ENCODE measurements at regions not wholly inside any gene's neighbourhood (a gene's known extent, or its start where the extent isn't known, plus 50 kb on each side); places are given as distances from the start of the nearest gene placed in this dataset.

DNA sequence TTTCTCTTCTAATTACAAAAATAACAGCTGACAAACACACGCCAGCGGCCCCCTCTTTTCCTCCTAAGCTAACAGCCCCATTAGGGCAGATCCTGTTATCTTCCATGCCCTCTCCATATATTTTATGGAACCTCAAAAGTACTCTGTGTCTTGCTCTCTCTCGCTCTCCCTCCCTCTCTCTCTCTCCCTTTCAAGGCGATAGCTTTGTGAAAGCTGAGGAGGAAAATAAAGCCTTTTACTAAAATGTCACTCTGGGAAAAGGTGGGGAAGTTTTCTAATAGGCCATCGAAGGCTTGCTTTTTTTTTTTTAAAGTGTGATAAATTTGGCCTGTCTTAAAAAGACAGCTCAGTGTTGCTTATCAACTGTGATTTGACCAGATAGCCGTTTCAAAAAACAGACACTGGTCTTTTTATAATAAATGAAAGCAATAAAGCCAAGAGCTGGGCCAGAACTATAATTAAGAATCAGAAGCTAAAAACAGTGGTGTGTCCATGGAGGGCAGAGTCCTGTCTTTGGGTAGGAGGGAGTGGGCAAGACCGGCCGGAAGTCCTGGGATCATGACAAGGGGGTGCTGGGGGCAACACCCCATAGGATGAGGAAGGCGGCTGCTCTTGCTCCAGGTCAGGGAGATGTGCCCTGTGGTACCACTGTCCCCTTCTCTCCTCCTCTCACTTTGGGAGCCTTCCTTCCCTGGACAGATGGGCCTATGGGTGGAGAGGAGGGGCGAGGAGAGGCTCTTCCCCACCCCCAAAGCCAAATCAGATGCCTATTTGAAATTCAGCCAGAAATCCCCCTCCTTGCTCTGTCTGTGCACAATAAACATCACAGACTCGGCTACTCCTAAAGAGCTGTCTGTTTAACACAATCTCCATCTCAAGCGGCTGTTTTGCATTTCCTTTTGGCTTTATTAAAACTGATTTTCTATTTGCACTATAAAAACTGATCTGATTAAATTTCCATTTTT, 267.2 kb downstream of the BUD13 start:
- no peak for DNase-seq (ENCODE audit: low read depth in 2 of 2)

- no peak for DNase-seq (ENCODE audit: low read depth in 2 of 2)
Observed at GRCh38 chr11:116504541-116505297, 268.1 kb downstream of the BUD13 start.

DNA sequence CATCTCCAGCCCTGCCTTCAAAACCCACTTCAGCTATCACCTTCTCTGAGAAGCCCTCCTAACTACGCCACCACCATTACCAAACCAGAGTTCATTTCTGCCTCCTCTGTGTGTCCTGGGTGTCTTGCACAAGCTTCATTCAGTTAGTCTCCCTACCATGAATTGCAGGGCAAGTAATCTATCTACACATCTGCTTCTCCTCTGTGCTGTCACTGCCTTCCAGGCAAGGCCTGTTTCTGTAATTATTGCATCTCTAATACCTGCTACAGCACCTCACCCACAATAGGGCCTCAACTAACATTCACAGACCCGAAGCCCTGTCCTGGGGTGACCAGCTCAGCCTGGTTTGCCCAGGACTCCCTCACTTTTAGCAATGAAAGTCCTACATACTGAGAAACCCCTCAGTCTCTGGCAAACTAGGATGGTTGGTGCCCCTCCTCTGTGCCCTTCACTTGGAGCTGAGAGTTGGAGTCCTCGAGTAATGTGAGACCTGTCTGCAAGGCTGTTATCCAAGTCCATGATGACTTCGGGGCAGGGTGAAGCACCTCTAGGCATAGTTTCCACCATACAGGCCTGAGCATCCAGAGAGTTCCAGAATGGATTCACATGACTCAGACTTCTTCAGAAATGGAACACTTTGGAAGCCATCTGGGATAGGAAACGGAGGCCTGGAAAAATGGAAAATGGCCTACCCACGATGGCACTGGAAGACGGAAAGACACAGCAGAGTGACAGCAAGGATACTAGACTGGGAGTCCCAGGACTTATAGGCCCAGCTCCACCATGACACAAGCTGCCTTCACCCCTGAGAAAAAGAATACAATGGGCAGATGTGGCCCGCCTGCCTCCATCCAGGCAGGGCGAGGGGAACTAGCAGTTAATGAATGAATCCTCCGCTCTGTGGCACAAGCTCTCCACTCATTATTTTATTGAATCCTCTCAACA, 269.3 kb downstream of the BUD13 start:
- no peak for DNase-seq (ENCODE audit: low read depth in 2 of 2)

- no peak for DNase-seq (ENCODE audit: low read depth in 2 of 2)
Observed at GRCh38 chr11:116502641-116503061, 270.1 kb downstream of the BUD13 start.

DNA sequence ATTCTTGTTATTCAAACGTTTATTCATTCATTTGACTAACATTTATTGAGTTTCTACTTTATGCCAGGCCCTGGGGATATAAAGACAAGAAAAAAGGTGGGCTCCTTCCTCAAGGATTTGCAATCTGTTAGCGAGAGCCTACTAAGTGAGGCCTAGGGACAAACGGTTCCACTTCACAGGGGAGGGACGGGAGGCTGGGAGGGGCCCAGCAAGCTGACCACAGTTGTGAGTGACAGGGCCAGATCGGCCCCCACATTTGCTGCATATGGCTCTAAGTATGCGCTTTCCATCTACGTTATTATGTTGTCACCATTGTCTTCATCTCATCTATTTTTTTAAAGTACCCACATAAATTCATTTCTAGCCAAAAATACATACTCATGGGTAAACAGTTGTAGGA, 271.1 kb downstream of the BUD13 start:
- DNase-seq (ENCODE audit: low read depth in 2 of 2) = no peak

GRCh38 chr11:116500947-116501602, 271.7 kb downstream of the BUD13 start:
- no peak for DNase-seq (ENCODE audit: low read depth in 2 of 2)

DNA sequence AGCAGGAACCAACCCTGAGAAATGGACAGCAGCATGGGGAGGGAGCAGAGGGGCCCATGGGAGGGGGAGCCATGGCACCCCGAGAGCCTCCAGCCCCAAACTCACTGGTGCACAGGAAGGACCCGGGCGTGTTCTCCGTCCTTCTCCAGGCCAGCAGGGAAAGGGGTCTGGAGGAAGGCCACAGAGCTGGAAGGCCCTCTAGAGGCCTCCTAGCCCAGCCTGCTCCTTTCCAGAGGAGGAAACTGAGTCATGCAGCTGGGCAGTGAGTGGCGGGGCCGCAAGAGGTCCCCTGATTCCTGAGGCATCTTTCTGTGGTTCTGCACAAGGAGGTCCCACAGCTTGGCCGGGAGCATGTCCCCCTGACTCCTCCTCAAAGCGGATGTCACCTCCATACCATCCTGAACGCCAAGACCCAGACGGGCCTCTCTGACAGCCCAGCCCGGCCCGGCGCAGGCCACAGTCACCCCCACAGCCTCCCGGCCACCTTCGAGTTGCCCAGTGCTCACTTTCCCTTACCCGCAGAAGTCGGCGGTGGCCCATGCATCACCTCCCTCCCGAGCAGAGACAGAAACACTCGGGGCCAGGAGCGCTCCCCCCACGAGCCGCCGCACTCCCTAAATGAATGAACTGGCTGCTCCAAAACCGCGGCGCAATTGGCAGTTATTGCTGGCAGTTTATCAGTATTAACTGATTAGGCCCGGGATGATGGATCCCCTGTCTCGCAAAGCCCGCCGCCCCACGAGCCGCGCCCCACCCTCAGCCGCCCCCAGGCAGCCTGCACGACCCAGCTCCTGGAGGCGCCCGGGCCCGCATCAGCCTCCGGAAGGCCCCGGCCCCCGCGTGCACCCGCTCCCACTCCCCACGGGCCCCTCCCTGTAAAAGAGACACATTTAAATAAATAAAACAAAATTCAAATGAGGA, 272.5 kb downstream of the BUD13 start:
- DNase-seq (ENCODE audit: low read depth in 2 of 2) = no peak

- peak; percentile 6 to 63 for DNase-seq (ENCODE audit: low read depth in 2 of 2)
Observed at GRCh38 chr11:116499396-116500003, 273.3 kb downstream of the BUD13 start.

DNA sequence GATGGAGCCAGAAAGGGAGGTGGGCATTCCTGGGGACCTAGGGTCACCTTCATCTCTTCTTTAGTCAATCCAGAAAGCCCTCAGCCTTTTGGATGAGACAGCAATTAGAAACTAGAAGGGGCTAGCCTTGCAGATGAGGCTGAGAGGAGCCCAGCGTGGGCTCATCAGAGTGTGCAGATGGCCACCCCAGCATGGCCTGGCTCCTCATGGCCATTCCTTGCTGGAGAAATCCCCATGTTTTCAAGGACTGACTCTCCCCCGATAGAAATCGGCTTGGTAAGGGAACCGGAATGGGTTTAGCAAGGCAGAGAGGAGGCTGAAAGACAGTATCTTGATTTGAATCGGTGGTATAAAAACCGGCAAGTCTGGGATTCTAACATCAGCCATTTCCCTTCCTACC, 274.6 kb downstream of the BUD13 start:
- DNase-seq (ENCODE audit: low read depth in 2 of 2) = no peak

GRCh38 chr11:116492600-116492999, 280.2 kb downstream of the BUD13 start:
- no peak for DNase-seq (ENCODE audit: low read depth in 2 of 2)

- DNase-seq (ENCODE audit: low read depth in 2 of 2) = no peak
Observed at GRCh38 chr11:116488836-116489389, 283.9 kb downstream of the BUD13 start.

- no peak for DNase-seq (ENCODE audit: low read depth in 2 of 2)
Observed at GRCh38 chr11:116485425-116485824, 287.4 kb downstream of the BUD13 start.

DNA sequence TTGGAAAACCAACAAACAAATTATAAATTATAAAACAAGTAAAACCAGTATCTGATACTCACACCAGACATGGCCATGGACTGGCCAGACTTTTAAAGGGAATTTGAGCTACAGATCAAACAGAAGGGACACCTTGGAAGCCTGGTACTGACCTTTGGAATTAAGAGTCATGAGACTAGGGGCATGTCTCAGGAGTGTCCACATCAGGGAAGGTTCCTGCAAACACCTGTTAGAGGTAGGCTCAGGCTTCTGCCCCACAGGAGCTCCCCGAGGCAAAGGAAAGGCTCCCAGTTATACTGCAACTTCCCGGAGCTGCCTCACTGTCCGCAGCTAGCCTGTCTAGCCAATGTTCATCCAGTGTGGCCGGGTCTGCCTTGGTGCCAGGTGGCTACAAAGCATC, 290.1 kb downstream of the BUD13 start:
- no peak for DNase-seq (ENCODE audit: low read depth in 2 of 2)

DNA sequence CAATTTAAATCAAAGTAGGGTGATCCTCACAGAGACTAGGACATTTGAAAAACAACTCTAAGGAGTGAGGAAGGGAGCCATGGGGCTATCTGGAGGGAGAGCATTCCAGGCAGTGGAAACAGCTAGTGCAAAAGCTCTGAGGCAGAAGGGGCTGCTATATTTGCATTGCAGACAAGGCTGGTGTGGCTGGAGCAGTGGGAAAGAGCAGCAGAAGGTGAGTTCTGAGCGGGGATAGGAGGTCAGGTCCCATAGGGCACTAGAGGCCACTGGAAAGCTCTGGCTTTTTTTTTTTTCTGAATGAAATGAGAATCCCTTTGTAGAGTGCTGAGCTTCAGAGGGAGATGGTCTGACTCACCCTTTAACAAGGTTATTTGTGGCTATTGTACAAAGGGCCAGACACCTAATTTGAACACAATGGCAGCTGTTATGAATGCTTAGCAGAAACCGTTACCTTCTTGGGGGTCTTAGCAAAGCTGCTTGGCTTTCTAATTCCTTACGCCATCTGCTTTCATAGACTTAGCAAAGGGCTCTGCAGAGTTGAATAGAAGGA, 291.6 kb downstream of the BUD13 start:
- no peak for DNase-seq (ENCODE audit: low read depth in 2 of 2)

DNA sequence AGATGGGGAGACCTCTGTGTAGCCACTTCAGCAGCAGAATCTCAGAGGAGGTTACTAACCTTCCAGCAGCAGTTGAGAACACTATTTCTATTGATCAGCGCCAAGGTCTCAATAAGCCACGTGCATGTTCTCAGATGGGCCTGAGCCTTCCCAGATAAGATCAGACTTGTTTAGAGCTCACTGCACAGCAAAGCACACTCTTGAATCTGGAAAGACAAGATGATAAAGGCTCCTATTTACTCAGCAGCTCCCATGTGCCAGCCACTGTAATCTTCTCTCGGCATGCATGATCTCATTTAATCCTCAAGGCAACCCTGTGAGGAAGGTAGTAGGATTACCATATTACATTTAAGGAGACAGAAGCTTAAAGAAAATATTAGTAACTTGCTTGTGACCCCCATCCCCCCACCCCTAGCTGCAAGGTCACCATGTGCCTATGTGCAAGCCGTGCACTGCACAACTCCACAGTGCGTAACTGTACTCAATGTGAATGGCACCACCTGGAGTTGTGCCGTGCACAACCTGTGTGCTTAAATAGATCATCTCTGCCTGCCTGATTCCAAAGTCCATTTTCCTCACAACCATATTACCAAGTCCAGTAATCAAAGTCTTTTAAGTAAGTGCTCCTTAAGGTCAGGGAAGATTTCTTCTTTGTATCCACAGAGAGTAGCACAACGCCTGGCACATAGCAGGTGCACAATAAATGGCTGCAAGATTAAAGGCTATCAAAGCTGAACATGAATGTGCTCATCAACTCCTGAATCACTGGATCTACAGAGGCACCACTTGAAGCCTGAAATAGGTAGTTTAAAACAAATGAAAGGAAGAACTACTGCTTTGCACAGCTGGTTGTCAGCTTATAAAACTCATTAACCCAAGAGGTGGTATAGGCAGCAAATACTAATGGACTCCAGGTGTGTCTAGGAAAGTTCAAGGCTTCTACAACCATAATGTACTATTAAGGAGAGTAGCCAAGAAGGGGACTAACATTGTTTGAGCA, 293.8 kb downstream of the BUD13 start:
- DNase-seq (ENCODE audit: low read depth in 2 of 2) = no peak

DNA sequence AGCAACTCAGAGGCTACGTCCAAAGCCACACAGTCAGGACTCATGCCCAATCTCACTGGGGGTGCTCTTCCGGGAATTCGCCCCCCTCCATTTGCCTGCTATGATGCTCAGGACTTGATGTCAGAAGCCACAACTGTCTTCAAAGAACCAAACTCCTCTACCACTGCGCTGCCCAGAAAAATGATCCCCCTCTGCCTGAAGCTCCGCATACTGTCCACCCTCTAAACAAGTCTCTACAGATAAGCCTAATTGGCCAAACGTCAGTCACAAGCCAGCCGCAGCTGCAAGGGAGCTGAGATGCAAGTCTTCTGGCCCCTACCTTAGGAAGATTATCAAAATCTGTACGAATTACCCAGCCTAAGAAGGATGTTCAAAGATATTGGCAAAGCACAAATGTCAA, 294.6 kb downstream of the BUD13 start:
- no peak for DNase-seq (ENCODE audit: low read depth in 2 of 2)

- no peak for DNase-seq (ENCODE audit: low read depth in 2 of 2)
Observed at GRCh38 chr11:116473790-116474346, 298.9 kb downstream of the BUD13 start.

Data from activated CD4-positive, alpha-beta T cell treated with anti-CD3 and anti-CD28 coated beads for 24 hours (primary cell).